VCaP (cell line): ENCODE measurements at regions not wholly inside any gene's neighbourhood (a gene's known extent, or its start where the extent isn't known, plus 50 kb on each side); places are given as distances from the start of the nearest gene placed in this dataset.

Experiments used
- H3K27ac ChIP-seq: fragments of 450-650 bp; 2 replicates; pipeline ENCODE4 v1.5.1; 2017
- CTCF ChIP-seq: fragments of 450-650 bp; conservative IDR thresholded peaks from 2 replicates; pipeline ENCODE4 v1.5.1; 2017; ENCODE audit warnings: mild to moderate bottlenecking, moderate library complexity

DNA sequence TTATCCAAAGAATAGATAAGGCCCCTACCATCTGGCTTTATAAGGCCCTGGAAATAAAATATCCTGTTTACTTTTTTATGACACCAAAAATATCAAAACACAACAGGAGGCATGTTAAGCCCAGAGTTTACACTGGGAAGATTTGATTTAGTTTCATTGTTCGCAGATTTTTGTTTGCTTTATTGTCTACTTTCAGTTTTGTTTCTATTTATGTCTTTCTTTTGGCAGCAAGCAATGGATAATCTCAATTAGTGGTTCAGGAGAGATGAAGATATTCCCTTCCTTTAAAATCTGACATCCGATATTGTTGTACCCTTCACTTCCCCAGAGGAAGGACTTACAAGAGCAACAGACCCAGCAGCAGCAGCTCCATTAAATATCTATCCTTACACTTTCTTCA is 249.4 kb upstream of the ARPP21 start:
- H3K27ac ChIP-seq = no peak overlapping the region
- TF ChIP-seq CTCF = no peak

DNA sequence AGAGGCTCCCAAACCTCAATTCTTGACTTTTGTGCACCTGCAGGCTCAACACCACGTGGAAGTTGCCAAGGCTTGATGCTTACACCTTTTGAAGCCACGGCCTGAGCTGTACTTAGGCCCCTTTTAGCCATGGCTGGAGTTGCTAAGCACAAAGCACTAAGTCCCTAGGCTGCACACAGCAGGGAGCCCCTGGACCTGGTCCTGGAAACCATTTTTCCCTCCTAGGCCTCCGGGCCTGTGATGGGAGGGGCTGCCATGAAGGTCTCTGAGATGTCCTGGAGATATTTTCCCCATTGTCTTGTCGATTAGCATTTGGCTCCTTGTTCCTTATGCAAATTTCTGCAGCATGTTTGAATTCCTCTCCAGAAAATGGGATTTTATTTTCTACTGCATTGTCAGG is 247.1 kb upstream of the ARPP21 start:
- no peak for TF ChIP-seq CTCF
- H3K27ac ChIP-seq = no peak overlapping the region

- TF ChIP-seq CTCF = no peak
- no peak overlapping the region for H3K27ac ChIP-seq
These were observed 245.2 kb upstream of the ARPP21 start for GRCh38 chr3:35393901-35394799.

DNA sequence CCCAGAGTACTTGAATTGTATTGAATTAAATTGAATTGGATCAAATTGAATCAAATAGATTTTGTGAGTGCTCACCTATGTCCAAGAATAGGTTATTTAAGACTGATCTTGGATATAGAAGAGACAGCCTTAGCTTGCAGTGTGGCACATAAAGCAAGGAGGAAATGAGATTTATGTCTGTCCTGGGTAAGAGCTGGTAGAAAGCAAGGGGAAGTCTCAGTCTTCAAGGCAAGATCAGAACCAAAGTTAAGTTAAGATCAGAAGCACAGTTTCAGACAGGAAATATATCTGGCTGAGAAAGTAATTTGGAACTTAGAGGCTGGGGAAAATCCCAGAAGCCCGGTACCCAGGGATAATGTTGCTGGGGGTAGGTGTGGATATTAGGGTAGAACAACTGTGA is 244.4 kb upstream of the ARPP21 start:
- TF ChIP-seq CTCF = no peak

GRCh38 chr3:35401671-35402070 is 237.7 kb upstream of the ARPP21 start:
- no peak overlapping the region for H3K27ac ChIP-seq
- no peak for TF ChIP-seq CTCF

More for the DNA sequence above, 244.4 kb upstream of the ARPP21 start:
- H3K27ac ChIP-seq = no peak overlapping the region

- no peak for TF ChIP-seq CTCF
- no peak overlapping the region for H3K27ac ChIP-seq
These were observed 234.8 kb upstream of the ARPP21 start for GRCh38 chr3:35404571-35404970.

DNA sequence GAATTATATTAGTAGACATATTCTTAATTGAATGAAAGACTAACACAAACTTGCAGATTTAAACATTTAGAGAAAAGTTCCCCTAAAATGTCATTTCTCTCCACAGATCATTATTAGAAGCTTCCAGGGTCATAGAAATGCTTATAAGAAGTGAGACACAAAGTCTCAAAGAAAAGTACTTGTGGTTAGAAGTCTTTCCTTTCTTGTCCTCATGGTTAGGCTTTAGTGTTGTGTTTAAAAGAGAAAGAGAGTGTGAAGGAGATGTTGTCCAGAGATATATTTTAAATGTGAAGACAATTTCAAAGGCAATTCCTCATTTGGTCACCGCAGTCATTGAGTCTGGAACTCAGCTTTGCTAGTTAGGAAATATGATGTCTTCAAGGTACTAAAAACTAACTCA is 230.4 kb upstream of the ARPP21 start:
- H3K27ac ChIP-seq = no peak overlapping the region
- TF ChIP-seq CTCF = no peak
